GM12874 (cell line): ENCODE measurements at regions not wholly inside any gene's neighbourhood (a gene's known extent, or its start where the extent isn't known, plus 50 kb on each side); places are given as distances from the start of the nearest gene placed in this dataset.

Experiments used
- TF ChIP-seq, protein P1 (sequence below): IDR thresholded peaks from 2 replicates; pipeline ENCODE4 v1.5.1; 2011; ENCODE audit warnings: low read depth, mild to moderate bottlenecking, control low read depth, low read length, moderate library complexity; ENCODE audit not compliant: insufficient read depth

DNA sequence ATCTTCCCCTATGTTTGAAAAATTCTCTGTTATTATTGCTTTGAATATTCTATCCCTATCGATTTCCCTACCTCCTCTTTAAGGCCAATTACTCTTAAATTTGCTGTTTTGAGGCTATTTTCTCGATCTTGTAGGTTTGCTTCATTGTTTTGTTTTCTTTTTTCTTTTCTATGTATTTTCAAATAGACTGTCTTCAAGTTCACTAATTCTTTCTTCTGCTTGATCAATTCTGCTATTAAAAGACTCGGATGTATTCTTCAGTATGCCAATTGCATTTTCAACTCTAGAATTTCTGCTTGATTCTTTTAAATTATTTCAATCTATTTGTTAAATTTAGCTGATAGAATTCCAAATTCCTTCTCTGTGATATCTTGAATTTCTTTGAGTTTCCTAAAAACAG lies 144.0 kb upstream of the NANOGP8 start:
- TF ChIP-seq, protein P1, sequence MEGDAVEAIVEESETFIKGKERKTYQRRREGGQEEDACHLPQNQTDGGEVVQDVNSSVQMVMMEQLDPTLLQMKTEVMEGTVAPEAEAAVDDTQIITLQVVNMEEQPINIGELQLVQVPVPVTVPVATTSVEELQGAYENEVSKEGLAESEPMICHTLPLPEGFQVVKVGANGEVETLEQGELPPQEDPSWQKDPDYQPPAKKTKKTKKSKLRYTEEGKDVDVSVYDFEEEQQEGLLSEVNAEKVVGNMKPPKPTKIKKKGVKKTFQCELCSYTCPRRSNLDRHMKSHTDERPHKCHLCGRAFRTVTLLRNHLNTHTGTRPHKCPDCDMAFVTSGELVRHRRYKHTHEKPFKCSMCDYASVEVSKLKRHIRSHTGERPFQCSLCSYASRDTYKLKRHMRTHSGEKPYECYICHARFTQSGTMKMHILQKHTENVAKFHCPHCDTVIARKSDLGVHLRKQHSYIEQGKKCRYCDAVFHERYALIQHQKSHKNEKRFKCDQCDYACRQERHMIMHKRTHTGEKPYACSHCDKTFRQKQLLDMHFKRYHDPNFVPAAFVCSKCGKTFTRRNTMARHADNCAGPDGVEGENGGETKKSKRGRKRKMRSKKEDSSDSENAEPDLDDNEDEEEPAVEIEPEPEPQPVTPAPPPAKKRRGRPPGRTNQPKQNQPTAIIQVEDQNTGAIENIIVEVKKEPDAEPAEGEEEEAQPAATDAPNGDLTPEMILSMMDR, result no peak

DNA sequence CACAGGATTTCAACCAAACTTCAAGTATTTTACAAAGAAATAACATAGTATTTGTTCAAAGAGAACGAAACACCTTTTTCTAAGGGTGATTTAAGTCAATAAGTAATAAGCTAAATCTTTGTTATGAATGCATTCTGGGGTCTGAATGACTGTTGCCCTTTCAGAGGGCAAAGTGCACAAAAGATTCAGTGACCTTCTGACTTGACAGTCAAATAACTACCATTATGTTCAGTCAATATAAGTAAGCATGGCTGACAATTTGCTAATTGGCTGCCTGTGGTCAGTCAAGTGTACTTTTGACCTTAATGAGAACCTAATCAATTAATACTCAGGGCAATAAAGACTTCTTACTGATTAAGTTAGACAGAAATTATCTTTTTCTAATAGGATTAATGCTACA lies 133.1 kb upstream of the NANOGP8 start:
- TF ChIP-seq, protein P1, result no peak

DNA sequence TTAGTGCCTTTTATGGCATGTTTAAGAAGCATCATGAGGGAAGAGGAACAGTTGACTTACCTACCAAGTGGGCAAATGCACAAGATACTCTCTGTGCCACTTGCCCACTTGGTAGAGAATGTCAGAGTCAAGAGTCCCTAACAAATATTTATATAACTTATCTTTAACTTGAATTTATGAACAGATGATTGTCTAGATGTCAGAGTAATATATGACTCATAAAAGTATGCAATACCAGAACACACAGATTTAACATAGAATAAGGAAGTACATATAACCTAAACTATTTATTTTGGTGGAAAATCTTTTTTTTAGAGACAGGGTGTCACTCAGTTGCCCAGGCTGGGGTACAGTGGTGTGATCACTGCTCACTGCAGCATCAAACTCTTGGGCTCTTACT lies 130.0 kb upstream of the NANOGP8 start:
- TF ChIP-seq, protein P1, result no peak

- TF ChIP-seq, protein P1, result no peak
Measured at GRCh38 chr15:35211240-35211902, 126.3 kb upstream of the NANOGP8 start.

DNA sequence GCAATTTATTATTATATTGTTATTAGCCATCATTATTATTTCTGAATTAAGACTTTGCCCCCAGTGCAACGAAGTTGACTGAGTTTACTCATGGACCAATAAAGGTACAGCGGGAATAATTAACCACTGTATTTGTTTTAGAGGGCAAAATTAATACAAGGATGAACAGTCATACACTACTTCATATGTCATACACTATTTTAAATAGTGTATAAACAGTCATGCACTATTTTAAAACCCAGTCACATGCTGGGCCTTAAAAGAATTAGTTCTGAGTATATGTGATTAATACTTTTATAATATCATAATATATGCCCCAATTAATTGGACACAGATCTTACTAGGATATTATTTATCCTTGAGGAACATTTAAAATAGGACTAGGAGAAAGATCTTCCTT lies 125.3 kb upstream of the NANOGP8 start:
- TF ChIP-seq, protein P1, result no peak

DNA sequence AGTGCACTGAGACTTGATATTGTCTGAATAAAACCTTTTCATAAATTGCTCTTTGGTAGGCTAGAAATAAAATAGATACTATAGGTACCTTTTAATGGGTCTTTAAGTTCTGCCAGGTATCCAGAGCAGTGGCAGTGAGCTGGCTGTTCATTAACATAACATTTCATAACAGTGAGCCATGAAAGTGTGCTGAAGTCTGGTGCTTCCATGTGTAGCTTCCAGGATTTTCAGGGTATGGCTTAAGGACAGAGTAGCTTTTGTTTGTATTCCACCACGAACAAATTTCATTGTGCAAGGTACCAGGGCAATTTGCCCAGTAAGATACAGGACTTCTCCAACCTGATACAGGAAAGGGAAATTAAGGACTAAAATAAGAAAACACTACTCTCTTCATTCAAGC lies 124.7 kb upstream of the NANOGP8 start:
- TF ChIP-seq, protein P1, result no peak

- TF ChIP-seq, protein P1, result no peak
Measured at GRCh38 chr15:35208353-35208752, 123.3 kb upstream of the NANOGP8 start.
